ENCODE measurements at regions not wholly inside any gene's neighbourhood (a gene's known extent, or its start where the extent isn't known, plus 50 kb on each side); places are given as distances from the start of the nearest gene placed in this dataset.

DNA sequence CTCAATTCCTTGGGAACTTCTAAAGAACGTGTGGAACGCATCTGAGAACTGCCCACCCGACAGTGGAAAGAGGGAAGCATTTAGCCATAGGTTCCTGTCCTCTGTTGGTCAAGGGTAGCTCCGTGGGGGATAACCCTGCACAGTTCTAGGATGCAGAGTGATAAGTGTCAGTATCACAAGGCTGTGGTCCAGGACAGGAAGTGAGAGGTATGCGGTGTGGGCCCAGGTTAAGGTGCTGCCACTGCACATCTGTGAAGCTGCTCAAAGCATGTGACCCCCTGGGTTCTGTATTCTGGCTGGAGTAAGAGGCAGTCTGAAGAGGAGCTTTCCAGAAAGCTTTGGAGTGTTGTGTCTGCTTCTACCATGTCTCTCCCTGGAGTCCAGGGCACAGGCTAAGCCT is 51.7 kb upstream of the HES1 start:
- H3K4me3 ChIP-seq = no peak overlapping the region
- intact Hi-C loops (cut with DNase I) = no loop called here
- TF ChIP-seq CTCF (IDR thresholded peaks at IDR 0.05) (no peak), POLR2A (IDR thresholded peaks at IDR 0.05) (no peak)
- no peak for DNase-seq
- no peaks in the 10 kb centered on the region for H3K36me3 ChIP-seq
- no peak overlapping the region for H3K27ac ChIP-seq
- peaks cover 6 to 41% (median 10%) of the 10 kb centered on the region in 3 donors for H3K4me1 ChIP-seq
- no peaks in the 10 kb centered on the region for H3K9me3 ChIP-seq
- WGBS, 2 donors = 84 to 85% methylated on average over 5 of the region's 5 CpGs
- H3K27me3 ChIP-seq = peaks cover 0 to 10% (median 0%) of the 10 kb centered on the region in 4 donors

Measured in esophagus squamous epithelium (tissue), 5 donors.